ENCODE measurements at regions not wholly inside any gene's neighbourhood (a gene's known extent, or its start where the extent isn't known, plus 50 kb on each side); places are given as distances from the start of the nearest gene placed in this dataset.

DNA sequence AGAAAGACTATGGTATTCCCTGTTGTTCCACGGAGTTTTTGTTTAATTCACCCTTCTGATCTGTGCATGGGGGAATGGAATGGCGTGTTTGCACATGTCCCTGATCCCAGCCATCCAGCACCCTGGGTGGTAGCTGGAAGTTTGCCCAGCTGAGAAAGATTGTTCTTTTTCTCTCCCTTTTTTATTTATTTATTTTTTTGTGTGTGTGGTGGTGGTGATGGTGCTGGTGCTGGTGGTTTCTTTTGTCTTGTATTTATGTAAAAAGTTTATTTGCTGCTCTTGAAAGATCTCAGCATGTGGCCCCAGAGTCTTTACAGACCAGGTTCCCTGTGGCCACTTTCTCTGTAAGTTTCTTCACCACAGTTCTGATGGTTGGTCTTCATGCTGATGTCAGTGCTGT, 372.6 kb downstream of the UTRN start:
- TF ChIP-seq, protein P1, sequence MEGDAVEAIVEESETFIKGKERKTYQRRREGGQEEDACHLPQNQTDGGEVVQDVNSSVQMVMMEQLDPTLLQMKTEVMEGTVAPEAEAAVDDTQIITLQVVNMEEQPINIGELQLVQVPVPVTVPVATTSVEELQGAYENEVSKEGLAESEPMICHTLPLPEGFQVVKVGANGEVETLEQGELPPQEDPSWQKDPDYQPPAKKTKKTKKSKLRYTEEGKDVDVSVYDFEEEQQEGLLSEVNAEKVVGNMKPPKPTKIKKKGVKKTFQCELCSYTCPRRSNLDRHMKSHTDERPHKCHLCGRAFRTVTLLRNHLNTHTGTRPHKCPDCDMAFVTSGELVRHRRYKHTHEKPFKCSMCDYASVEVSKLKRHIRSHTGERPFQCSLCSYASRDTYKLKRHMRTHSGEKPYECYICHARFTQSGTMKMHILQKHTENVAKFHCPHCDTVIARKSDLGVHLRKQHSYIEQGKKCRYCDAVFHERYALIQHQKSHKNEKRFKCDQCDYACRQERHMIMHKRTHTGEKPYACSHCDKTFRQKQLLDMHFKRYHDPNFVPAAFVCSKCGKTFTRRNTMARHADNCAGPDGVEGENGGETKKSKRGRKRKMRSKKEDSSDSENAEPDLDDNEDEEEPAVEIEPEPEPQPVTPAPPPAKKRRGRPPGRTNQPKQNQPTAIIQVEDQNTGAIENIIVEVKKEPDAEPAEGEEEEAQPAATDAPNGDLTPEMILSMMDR (IDR thresholded peaks at IDR 0.05; ENCODE audit: low read depth, low read length, poor library complexity, severe bottlenecking) = no peak
- no peak for TF ChIP-seq EZH2phosphoT487 (IDR thresholded peaks at IDR 0.05; ENCODE audit: borderline replicate concordance, low read length)
